NCI-H2227 (cell line): ENCODE measurements at regions not wholly inside any gene's neighbourhood (a gene's known extent, or its start where the extent isn't known, plus 50 kb on each side); places are given as distances from the start of the nearest gene placed in this dataset.
"Not testable (repeated sequence)": the region's sequence is repeated elsewhere in the genome, so short reads cannot be mapped to it uniquely, and the experiment has no call there.

Experiments used
- DNase-seq: peaks from one replicate; lab custom pipeline; 2025; ENCODE audit not compliant: unreplicated experiment; lab: John Stamatoyannopoulos, UW

- no peak for DNase-seq
These were observed 102.6 kb downstream of the PLG start for GRCh38 chr6:160804639-160805038.

DNA sequence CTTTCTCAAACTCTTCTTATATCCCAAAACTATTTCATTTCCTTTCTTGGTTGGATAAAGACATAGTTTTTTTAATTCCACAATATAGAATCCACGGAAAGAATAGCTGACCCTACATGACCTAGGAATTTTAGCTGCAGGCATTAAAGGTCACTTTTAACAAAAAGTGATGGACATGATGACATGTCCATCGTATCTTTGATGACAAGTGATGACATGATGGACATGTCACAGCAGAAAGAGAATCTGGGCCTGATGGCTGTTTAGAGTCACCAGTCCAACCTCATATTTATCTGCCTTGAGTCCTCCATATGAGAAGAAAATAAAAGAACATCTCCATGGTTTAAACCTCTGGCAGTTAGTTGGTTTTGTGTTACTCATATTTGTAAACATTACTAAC, 106.2 kb downstream of the PLG start:
- no peak for DNase-seq

DNA sequence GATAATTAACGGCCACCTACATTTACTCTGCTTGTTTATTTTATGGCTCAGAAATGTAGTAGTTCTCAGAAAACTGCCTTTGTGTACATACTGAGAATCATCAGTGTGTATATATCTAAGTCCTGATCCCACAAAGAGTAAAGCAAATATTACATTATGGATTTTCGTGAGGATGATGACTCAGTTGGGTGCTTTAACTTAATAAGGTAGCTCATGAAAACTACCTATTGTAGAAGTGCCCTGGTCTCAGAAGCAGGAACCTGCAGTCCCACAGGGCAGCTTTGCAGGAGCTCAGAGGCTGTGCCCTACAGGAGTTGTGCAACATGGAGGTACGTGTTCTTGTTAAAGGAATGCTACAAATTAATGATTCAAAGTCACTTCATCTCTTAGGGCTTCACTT, 108.2 kb downstream of the PLG start:
- DNase-seq = no peak

DNA sequence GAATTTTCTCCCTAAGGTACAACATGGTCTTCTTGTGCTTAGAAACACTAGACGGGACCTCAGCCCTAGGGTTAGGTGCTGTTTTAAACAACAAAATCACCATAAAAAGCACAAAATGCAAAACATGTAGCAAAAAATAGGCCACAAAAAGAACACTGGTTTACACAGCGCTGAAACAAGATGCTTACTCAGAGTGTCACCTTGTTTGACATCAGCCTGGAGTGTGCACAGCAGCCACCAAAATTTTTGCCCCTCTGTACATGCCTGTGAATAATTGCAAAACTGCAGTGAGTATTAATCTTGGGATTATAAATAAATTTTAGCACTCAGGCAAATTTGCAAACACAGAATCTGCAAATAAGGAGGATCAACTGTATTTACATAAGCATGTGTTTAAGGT, 110.1 kb downstream of the PLG start:
- no peak for DNase-seq

GRCh38 chr6:160818934-160819333, 116.9 kb downstream of the PLG start:
- DNase-seq = no peak

DNA sequence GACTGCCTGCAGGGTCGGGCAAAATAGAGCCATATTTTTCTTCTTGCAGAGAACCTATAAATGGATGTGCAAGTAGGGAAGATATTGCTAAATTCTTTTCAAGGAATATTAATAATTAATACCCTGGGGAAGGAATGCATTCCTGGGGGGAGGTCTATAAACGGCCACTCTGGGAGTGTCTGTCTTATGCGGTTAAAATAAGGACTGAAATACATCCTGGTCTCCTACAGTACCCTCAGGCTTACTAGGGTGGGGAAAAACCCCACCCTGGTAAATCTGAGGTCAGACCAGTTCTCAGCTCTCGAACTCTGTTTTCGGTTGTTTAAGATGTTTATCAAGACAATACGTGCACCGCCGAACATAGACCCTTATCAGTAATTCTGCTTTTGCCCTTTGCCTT, 118.6 kb downstream of the PLG start:
- not testable (repeated sequence) for DNase-seq

DNA sequence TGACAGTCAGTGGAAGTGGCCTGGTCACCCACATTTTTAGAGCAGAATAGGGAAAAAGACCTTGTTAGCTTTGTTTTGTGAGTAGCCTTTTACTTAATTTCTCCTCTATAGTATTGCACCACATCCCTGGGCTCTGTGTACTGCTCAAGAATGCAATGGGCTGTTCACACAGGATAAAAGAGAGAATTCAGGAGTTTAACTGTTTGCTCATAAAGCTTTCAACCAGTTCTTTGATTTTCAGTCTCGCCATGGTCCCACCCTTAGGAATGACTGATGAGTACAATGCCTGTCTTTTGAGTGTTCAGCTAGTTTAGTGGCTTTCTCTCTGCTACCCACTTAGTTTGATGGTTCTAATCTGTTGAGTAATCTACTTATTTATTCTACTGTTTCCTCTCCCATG, 129.7 kb downstream of the PLG start:
- no peak for DNase-seq

GRCh38 chr6:160832422-160832821, 130.4 kb downstream of the PLG start:
- no peak for DNase-seq

- DNase-seq = no peak
These were observed 135.1 kb downstream of the PLG start for GRCh38 chr6:160837146-160837545.

DNA sequence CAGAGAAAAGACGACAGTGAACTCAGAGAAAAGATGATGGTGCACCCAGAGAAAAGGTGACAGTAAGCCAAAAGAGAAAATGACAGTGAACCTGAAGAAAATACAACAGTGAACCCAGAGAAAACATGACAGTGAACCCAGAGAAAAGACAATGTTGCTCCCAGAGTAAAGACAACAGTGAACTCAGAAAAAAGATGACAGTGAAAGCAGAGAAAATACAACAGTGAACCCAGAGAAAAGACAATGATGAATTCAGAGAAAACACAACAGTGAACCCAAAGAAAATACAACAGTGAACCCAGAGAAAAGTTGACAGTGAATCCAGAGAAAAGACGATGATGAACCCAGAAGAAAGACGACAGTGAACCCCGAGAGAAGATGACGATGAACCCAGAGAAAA, 140.5 kb upstream of the MAP3K4 start:
- DNase-seq = no peak

- DNase-seq = no peak
These were observed 137.6 kb upstream of the MAP3K4 start for GRCh38 chr6:160853946-160854345.

DNA sequence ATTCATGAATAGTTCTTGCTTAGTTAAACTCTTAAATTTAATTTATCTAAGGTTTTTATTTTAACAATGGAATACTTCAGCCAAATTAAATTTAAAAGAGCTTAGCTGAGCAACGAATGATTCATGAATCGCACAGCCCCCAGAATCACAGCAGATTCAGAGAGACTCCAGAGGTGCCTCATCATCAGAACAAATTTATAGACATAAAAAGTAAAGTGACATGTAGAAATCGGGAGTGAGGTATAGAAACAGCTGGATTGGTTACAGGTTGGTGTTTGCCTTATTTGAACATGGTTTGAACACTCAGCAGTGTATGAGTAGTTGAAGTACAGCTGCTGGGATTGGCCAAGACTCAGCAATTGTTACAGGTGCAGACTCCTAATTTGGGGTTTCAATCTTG, 132.7 kb upstream of the MAP3K4 start:
- DNase-seq = no peak

GRCh38 chr6:160859822-160860221, 131.7 kb upstream of the MAP3K4 start:
- DNase-seq = no peak

DNA sequence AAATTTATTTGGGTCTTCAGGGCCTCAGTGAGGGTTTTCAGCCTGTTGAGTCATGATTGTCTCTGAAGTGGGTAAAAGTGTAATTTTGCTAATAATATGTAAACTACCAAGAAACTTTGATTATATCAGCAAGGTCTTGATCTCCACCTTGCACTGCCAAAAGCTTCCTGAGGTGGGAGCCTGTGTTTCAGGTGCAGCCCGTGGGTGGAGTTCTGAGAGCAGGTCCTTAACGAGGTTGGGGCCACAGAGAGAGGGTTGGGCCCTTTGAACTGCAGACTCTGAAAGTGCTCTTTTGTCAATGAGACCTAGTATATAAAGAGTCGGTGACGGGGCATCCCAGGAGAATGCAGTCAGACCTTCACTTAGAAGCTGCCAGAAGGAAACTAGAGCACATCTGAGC, 129.7 kb upstream of the MAP3K4 start:
- DNase-seq = no peak

DNA sequence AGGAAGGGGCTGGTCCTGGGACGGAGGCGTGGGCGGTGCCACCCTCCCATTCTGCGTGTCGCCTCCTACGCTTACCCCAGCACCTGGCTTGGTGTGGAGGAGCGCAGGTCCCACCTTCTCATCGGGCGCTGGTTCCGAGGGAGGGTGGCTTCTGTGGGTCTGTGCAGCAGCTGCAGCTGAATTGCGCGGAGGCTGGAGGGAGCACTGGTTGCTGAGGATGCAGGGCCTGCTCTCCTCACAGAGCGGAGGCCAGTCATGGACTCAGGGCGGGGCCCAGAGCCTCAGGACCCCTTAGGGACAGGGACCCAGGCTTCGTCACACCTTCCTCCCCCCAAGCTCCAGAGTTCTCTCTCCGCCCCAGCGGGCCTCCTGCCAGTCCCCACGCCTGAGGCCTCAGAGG, 127.8 kb upstream of the MAP3K4 start:
- DNase-seq = no peak

DNA sequence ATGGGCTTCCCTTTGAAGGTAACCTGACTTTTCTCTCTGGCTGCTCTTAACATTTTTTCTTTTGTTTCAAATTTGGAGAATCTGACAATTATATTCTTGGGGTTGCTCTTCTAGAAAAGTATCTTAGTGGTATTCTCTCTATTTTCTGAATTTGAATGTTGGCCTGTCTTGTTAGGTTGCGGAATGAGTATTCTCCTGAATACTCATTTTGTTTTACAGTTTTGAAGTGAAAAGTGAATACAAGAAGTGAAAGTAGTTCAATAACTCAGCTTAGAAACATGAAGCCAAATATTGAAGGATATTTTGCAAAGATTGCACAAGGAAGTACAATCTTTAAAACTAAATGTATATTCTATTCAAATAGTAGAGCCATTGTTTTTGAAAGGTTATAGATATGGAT, 120.2 kb upstream of the MAP3K4 start:
- no peak for DNase-seq

- DNase-seq = no peak
These were observed 110.3 kb upstream of the MAP3K4 start for GRCh38 chr6:160881148-160881808.

GRCh38 chr6:160882006-160882405, 109.6 kb upstream of the MAP3K4 start:
- DNase-seq = no peak

DNA sequence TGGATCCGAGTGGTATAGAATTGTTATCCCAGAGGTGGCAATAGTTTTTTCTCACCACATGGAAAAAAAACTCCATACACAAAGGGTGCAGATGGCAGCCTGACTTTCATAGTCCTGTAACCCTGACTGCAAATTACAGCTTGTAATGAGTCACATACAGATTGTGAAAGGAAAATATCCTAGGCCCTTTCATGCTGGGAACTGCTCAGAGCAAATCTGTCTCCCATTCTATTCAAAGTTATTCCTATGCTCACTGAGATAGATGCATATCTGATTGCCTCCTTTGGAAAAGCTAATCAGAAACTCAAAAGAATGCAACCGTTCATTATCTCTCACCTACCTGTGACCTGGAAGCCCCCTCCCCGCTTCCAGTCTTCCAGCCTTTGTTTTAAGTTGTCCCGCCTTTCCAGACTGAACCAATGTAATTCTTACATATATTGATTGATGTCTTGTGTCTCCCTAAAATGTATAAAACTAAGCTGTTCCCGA, 108.7 kb upstream of the MAP3K4 start:
- no peak for DNase-seq

DNA sequence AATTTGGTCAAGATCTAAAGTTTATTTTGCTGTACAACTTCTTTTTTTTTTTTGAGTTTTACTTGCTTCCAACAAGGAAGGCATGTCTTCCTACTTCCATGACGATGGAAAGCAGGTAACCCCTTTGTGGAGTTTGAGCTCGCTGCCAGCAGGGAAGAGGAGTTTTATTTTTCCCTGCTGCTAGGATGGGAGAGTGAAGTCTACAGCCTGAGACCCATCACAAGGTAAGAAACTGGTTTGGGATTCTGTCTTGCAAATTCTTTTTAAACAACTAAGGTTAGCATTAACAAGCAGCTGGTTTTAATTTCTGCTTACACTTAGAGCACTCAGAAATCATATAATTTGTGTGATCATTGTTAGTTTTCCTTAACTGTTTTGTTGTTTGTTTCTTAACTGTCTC, 108.0 kb upstream of the MAP3K4 start:
- DNase-seq = no peak

GRCh38 chr6:160883999-160884398, 107.6 kb upstream of the MAP3K4 start:
- no peak for DNase-seq

DNA sequence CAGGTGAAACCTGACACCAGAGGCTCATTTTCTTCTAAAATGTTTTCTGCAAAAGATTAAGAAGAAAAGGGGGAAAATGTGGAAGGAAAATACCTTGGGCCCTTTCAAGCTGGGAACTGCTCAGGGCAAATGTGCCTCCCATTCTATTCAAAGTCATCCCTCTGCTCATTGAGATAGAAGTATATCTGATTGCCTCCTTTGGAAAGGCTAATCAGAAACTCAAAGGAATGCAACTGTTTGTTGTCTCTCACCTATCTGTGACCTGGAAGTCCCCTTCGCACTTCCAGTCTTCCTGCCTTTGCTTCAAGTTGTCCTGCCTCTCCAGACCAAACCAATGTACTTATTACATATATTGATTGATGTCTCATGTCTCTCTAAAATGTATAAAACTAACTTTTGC, 102.4 kb upstream of the MAP3K4 start:
- DNase-seq = not testable (repeated sequence)

DNA sequence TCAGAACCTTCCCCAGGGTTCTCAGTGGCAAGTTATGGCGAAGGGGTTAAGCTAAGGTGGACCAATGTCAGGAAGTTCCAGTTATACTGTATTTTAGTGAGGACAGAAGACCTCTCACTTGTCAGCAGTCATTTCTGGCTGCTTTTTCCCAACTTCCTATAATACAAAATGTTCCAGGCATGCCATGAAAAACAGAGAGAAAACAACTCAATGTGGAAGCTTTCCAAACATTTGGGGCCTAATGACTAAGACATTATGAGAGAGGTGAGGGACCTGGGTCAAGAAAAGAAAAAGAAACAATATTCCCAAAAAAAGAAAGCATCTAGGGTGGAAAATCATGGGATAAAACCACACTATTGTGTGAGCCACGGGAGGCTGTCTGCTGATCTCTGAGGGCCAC, 99.9 kb upstream of the MAP3K4 start:
- DNase-seq = no peak
